NOMO-1 treated with dmso at 0.1 percent for 144 hours (cell line): ENCODE measurements at regions not wholly inside any gene's neighbourhood (a gene's known extent, or its start where the extent isn't known, plus 50 kb on each side); places are given as distances from the start of the nearest gene placed in this dataset.

ENCODE experiments used
- DNase-seq: peaks from one replicate; lab custom pipeline; 2025; ENCODE audit not compliant: unreplicated experiment; lab: John Stamatoyannopoulos, UW

DNA sequence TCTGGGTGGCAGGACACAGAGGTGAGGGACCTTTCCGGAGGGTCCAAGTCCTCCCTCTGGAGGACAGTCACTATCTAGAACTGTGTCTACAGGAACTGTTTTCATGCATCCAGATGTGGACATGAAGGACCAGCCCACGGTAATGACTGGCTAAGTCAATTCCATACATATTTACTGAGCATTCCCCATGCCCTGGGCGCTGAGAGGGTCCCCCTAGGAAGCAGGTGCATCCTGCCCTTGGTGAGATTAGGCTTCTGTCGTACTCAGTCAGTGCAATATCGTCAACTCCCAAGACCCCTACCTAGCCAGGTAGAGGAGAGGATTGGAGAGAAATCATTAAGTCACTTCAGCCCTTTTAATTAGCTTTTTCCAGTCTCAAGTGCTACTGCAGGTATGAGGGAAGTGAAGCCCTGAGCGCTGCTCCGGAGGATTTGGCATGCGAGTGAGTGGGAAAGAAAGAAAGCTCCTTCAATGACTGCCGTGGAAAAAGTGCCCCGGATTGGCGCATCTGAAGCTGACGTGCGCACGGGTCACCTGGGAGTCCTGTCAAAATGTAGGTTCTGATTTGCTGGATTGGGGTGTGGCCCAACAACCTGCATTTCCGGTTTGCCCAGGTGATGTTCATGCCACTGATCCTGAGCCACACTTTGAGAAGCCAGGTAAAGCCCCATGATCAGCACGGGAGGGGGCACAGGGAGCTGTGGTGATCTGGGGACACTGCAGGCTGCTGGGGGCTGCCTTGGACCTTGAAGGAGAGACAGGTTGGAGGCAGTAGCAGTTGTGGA, 367.4 kb upstream of the TNRC6C start:
- DNase-seq = no peak

DNA sequence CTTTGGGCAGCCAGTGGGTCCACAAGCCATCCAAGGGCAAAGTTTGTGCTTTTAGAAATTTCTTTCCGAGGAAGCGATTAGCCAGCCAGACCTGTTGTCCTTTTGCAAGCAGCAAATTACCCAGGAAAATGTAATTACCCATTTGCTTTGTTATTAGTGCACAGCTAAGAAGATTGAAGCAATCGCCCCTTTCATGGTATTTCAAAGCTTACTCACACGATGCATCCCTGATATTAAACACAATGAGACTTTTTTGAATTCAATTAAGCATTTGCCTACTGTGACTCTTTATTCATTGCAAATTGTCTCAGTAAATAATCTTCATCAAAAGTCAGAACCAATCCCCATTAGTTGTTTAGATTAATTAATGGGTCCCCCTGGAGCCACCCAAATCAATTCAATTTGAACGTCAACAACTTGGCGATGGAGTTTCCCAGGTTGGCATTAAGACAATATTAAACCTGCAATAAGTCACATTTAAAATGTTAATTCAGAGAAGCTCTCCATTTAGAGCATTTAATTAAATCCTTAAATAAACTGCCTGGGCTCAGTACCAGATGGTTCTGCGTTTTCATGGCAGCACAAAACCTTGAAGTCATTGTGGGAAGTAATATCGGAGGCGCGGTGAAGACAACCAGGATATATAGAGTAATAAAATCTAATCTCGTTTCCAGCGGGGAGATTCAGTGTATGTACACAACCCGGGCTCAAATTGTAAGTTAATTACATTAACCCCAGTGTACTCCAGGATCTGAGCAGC, 366.2 kb upstream of the TNRC6C start:
- no peak for DNase-seq

DNA sequence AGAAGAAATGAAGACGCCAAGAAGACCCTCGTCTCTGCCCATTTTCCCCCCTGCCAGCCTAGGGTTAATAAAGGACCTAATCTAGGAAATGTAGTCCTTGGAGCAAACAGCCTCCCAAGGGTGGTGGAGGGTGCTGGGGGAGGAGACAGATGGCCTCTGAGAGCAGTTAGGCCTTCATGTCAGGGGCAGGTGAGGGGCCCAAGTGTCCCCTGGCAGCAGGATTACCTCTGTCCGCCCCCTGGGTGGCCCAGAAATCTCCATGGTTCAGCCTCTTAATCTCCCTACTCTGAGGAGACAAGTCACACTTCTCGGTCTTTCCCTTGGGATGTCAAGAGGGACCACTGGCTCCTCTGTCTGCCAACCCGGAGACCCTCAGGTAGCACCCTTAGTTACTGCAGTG, 365.4 kb upstream of the TNRC6C start:
- no peak for DNase-seq

DNA sequence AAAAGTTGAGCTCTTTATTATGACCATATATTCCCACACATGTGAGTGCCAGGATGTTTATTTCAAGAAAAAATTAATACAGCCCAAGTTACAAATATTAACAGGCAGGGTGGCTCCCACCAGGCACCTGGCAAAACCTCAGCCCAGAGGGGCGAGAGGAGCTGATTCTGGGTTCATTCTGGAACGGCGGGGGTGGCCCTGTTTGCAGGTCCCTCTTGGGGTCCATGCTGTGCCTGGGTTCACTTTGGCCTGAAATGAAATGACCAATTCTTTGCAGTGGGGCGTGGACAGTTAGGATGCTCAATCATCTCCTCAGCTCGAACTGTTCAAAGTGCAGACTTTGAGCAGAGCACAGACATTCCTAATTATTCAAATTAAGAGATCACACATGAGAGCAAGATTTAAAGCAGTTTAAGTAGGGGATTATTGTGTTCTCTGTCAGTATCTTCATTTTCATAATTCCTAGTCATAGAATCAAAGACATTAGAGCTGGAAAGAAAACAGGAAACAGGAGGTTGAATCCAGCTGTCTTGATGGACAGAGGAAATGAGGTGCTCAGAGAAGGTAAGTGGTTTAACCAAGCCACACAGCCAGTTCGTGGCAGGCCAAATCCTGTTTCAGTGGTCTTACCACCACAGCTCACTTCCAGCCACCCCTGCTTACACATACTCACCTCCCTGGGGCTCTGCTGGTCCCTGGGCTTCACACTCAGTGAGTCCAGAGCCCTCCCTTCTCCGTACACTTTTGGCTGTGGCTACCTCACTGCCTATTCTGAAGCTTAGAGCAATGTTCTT, 363.9 kb upstream of the TNRC6C start:
- DNase-seq = no peak

DNA sequence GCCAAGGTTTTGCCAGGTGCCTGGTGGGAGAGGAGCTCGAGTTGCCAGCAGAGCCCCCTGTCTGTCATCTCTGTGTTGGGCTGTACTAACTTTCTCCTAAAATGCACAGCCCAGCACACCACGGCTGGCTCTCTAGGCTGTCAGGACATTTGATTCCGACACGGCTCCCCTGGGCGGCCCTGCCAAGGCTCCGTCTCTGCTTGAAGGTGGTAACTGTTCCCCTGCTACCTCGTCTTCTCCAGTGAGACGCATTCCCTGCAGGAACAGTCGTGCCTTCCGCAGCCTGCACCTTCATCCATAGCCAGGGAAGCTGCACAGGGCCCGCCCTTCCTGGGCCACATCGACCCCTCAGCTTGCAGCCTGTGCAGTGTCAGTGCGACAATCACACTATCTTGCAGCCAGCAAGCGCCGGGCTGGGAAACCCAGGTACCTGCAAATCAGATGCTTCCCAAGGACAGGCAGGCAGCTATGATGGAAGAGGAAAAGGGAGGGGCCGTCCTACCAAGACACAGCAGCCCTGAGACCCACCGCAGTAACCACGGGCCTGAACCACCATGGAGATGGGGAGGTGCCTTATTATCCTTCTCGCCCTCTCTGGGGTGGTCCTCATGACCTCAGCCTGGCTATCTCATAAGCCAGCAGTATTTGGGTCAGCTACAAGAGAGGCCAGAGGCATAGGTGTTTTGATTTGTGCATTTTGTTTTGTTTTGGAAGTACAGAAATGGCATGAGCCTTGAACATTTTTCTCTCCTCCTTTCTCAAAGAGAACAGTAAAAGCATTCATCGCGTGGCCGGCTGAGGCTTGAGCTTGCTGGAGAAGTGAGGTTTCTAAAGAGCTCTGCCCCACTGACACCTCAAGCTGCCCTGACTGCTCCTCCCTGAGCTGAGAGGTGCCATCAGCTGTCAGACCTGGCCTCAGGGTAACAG, 361.7 kb upstream of the TNRC6C start:
- DNase-seq = no peak

DNA sequence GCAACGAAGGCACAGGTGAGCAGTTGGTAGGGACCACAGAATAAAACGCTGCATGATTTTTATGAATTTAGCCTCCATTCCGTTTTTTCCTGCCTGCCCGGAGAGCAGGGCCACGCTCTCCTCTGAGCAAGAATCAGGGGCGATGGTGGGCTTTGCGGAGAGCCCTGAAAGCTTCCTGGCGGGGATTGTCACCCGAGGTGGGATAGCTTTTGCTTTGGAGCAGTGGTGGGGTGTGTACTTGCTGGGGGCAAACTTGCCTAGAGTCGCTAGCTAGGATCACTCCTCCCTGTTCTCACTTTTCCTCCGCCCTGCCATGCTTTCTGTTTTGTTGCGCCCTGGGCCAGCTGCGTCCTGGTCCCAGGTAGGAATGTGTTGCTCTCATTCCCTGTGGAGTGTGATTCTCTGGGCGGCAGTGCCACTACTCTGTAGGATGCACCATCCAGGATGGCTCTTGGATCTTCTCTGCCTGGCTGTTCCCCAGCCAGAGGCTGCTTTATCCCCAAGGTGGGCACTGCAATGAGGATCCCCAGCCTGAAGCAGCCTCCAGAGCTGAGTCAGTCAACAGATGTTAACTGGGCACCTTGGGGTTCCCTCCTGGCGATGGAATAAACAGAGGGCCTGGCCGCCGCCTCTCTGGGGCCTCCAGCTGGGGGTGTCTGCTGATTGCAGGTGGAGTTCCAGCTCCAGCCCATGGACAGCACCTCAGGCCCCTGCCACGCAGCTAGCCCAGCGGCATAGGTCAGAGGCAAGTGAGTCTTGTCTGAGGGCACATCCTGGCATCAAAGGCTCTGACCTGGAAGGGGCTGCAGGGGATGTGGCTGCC, 360.9 kb upstream of the TNRC6C start:
- no peak for DNase-seq

DNA sequence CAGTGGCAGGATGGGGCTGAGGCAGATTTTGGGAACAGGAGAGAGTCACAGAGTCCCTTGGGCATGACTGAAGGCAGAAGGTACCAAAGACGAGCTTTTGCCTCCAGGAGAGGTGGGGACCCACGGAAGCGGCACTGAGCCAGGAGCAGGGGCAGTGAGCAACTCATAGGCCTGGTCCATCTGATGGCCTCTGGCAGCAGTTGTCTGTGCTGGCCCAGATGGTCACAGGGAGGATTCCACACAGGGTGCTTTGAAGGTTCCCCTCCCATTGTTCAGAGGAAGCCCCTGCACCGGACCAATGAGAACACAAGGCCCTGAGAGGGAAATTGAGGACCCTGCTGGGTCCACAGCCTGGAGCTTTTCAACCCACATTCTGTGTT, 360.3 kb upstream of the TNRC6C start:
- DNase-seq = no peak

DNA sequence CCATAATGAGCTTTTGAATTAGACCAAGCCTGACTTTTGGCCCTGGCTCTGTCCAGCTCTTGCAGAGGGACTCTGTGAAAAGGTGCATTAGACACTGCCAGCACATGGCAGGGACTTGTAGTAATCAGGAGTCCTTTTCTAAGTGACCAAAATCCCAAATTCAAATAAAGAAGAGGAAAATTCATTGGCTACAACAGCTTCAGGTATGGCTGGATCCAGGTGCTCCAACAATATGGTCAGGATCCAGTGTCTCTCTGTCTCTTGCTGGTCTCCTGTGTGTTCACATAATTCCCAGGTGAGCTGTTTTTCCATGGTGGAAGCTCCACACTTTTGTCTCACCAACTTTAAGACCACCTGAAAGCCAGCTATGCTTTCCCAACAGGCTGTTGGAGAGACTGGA, 358.8 kb upstream of the TNRC6C start:
- no peak for DNase-seq

DNA sequence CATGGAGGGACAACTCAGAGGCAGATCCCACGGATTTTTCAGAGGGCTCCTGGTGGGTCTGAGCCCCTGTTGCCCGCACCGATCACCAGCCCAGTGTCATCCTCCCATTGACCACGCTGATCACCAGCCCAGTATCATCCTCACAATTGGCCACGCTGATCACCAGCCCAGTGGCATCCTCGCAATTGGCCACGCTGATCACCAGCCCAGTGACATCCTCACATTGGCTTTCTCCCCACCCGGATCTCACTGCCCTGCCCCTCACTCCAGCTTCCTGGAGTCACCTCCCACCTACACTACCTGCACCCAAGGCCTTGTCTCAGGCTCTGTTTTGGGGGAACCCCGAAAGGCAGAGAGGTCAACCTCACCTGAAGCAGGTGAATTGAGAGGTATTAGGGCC, 358.2 kb upstream of the TNRC6C start:
- DNase-seq = no peak

DNA sequence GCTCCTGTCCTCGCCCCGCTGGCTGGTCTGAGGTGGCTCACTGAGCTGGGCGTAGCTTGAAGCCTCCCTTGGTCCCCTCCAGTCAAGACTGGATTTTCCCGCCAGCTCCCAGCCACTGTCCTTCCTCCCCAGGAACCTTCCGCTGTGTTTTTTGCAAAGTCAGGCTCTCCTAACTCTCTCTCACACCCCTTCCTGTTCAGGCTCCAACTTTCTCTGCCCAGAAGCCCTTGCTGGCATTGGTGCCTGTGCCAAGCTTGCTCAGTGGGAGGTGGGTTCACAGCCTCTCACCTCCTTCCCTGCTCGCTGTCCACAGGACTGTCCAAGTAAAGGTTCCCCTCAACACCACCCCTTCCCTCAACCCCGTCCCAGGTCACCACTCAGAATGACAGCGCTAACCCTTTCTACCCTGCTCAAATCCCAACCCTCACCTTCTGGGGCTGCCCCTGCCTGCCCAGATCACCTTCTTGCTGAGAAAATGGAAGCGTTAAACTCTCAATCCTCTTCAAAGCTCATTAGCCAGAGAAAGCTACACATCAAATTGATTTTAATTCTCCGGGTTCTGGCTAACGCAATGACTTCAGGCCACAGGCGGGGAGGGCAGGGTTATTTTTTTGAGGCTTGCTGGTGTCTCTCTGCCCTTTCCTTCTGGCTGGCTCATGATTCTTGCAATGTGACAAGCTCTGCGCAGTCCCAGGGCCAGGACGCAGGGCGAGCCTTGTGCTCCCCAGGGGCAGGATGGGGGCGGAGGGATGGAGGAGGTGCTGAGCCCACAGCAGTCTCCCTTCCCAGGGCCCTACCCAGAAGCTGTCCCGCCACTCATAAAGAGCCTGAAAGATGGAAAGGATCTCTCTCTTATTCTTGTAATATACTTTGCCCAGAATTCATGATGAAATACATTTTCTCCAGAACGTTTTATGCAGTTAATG, 357.2 kb upstream of the TNRC6C start:
- no peak for DNase-seq

DNA sequence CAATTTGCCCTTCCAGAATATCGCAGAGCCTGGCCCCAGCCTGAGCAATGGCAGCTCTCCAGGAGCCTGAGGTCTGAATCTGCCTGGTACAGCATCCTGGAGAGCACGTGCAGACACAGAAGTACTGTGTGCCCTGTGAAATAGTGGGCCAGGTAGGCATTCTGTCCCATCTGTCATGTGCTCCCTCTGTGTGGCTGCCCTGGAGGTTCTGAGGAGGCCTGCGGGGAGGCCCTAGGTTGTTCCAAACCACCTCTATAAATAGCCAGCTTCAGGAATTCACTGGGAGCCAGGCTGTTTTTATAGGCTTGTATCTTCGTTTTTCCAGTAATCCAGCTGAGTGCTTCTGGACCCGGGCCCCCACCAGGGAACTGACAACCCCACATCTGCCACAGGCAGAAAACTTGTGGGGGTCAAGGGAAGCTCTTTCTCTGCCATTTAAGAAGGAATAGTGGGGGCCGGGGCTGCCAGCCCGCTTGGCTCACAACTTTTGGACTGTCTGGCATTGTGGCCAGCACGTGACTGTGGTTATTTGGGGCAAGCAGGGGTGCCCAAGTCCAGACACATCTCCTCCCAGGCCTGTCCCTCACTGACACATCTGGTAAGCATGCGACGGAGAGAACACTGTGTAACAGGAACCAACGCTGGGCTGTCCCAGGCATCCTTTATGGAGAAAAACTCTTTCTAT, 356.3 kb upstream of the TNRC6C start:
- DNase-seq = no peak

DNA sequence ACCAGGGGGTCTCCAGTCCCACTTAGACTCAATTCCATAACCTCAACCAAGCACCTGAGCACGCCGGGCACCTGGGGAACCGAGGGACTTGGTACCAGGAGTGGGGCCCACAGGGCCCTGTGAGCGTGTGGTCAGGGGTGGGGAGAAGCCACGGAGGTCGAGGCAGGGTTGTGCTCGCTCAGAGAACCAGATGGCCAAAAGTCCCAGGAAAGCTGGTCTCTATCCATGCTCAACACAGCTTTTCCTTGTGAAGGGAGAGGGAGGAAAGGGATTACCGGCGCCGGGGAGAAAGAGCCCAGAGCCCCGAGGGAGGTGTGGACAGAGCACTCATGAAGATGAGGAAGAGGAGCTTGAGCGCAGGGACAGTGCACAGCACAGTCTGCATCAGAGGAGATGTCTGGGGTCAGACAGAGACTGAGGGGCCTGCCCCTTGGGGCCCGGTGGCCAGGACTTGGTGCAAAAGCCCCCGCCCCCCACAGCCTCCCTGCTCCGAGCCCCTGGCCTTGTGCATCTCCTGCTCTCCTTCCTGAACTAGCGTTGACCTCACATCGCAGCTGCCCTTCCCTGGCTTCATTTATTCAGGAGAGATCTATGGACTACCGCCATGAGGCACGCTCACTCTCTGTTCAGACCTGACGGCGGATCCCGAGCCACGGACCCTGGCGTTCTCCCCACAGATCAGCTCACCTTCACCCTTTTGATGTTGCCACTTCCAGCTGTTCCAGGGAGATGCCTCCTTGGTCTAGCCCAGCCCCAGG, 355.4 kb upstream of the TNRC6C start:
- DNase-seq = no peak

DNA sequence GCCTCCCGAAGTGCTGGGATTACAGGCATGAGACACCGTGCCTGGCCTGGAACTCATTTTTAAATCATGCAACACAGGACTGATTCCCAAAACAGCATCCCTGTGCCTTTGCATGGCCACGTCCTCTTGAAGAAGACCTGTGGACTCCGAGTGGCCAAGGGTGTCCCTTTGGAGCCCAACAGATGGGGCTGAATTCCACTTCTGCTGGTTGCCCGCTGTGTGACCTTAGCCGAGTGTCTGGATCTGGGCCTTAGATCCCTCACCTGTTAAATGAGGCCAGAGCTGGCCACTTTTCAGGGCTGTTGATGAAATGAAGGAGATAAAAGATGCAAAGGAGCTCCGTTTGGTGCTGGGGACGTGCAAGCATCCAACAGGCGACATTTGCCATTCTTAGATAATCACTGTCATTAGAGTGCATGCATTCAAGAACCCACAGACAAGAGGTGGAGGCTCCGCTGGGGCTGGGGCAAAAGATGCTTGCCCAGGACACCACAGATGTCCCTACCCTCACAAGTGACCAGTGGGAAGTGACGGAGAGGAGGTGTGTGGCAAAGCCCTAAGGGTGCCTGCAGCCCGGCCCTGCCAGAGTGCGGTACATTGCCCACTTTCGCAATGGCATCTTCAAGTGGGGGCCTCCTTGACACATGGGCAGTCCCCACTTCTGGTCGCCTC, 354.1 kb upstream of the TNRC6C start:
- no peak for DNase-seq

DNA sequence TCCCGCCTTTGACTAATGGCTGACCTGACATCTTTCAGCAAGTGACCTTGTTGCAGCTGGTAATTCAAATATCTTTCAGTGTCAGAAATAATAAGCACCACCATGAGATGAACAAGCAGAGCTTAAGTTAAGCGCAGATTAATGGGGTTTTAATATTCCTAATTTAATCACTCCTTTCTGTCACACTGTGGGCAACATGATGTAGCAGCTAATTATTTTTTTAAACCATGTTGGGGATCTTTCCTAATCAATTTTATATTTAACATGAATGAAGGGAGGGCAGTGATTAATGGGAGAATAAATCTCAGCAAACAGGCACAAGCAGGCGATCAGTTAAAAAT, 353.6 kb upstream of the TNRC6C start:
- no peak for DNase-seq

DNA sequence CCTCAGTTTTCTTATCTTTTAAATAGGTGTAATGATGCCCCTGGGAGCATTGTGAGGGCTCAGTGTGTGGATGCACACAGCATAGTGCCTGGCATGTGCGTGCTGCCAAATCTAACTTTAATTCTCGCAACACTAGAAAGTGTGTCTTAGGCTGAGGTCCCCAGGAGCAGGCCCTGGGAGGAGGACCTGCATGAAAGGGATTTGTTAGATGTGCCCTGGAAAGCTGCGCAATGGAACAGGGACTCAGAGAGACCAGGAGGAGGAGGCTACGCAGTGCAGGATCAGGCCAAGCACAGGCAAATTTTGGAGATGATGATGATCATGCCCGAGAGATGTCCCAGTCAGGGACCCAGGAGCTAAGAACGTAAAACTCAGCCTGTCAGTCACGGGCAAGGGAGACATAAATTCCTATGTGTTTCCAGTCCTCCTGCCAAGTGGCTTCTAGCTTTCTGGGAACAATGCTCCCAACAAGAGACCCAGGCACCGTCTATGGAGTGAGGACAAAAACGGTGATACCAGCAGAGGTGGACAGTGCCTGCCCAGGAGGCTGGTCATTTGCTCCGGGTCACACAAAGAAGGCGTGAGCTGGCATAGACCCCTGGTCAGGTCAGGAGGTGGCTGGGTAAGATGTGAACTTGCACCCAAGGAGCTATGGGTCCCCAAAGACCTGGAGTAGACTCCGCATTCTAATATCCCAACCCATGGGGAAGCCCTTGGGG, 352.2 kb upstream of the TNRC6C start:
- DNase-seq = no peak

DNA sequence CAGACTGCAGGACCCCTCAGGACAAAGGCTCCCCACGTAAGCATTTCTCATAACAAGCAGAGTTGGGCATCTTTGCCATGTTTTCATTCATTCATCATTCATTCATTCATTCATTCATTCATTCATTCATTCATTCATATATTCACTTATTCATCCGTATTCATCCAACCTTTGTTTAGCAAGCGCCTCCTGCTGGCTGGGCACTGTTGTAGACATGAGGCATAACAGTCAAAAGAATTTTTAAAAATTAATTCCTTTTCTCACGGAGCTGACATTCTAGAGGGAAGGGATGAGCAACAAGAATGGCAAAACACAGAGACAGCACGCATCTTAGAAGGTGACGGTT, 351.7 kb upstream of the TNRC6C start:
- DNase-seq = no peak

DNA sequence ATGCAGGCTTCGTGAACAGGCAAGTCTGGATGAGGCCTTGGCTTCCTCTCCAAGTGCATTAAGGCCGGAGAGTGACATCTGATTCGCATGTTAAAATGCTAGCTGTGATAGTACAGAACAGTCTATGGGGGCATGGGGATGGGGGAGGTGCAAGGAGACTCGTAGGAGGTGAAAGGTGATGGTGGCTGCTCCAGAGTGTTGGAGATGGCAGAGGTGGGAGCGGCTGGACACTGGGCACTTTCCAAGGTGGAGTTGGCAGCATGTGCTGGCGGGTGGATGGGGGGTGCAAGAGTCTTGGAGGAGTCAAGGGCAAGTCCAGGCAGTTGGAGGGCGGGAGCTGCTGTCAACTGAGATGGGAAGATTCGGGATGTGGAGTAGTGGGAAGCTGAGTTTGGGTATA, 350.9 kb upstream of the TNRC6C start:
- no peak for DNase-seq
